Endodermal cell (in vitro differentiated cells): ENCODE measurements at regions not wholly inside any gene's neighbourhood (a gene's known extent, or its start where the extent isn't known, plus 50 kb on each side); places are given as distances from the start of the nearest gene placed in this dataset.

Experiments used
- DNase-seq: peaks from one replicate; pipeline ENCODE4 v3.0.0-alpha.2; 2017
- H3K27ac ChIP-seq: 2 replicates; pipeline ENCODE4 v1.5.1; 2013; ENCODE audit warnings: mild to moderate bottlenecking, low read depth, low read length, moderate library complexity
- H3K27me3 ChIP-seq: 2 replicates; pipeline ENCODE4 v1.6.1; 2013; ENCODE audit warnings: mild to moderate bottlenecking, low read length, moderate library complexity; ENCODE audit not compliant: insufficient read depth, control insufficient read depth, poor library complexity, severe bottlenecking
- H3K36me3 ChIP-seq: 2 replicates; pipeline ENCODE4 v1.7.0; 2013; ENCODE audit warnings: mild to moderate bottlenecking, low read length, moderate library complexity; ENCODE audit not compliant: control insufficient read depth, insufficient read depth
- H3K4me1 ChIP-seq: one replicate; pipeline ENCODE4 v1.7.0; 2013; ENCODE audit warnings: low read length; ENCODE audit not compliant: control insufficient read depth, insufficient read depth
- H3K4me3 ChIP-seq: 2 replicates; pipeline ENCODE4 v1.5.1; 2013; ENCODE audit warnings: mild to moderate bottlenecking, low read length, moderate library complexity
- H3K9ac ChIP-seq: 2 replicates; pipeline ENCODE4 v1.6.1; 2013; ENCODE audit warnings: mild to moderate bottlenecking, low read length, moderate library complexity; ENCODE audit not compliant: poor library complexity, severe bottlenecking; ENCODE audit errors: extremely low read depth
- H3K9me3 ChIP-seq: 2 replicates; pipeline ENCODE4 v1.6.1; 2013; ENCODE audit warnings: mild to moderate bottlenecking, low read length, moderate library complexity; ENCODE audit not compliant: control insufficient read depth
- H3K27ac Mint-ChIP-seq: 2 replicates; pipeline ENCODE4 v1.8.0; 2020; ENCODE audit warnings: mixed read lengths
- H3K27me3 Mint-ChIP-seq: 2 replicates; pipeline ENCODE4 v1.8.0; 2021; ENCODE audit warnings: mild to moderate bottlenecking, mixed read lengths; ENCODE audit not compliant: insufficient read depth
- H3K36me3 Mint-ChIP-seq: 2 replicates; pipeline ENCODE4 v1.8.0; 2020; ENCODE audit warnings: low read depth, mixed read lengths
- H3K4me1 Mint-ChIP-seq: 2 replicates; pipeline ENCODE4 v1.8.0; 2020; ENCODE audit warnings: mixed read lengths
- H3K4me3 Mint-ChIP-seq: 2 replicates; pipeline ENCODE4 v1.8.0; 2020; ENCODE audit warnings: mild to moderate bottlenecking, moderate library complexity, mixed read lengths
- H3K9me3 Mint-ChIP-seq: 2 replicates; pipeline ENCODE4 v1.8.0; 2020; ENCODE audit warnings: mild to moderate bottlenecking, mixed read lengths
- WGBS, 2 experiments: methylation state at CpG; one replicate each; pipeline versions ENCODE4 v1.1.5 to v1.1.7; 2013; ENCODE audit warnings: missing lambda C conversion rate in 2 of 2, mixed read lengths in 1 of 2; ENCODE audit not compliant: insufficient coverage in 1 of 2, insufficient read length in 1 of 2; 5-methylcytosine and 5-hydroxymethylcytosine counted together
- TF ChIP-seq, protein P1 (sequence below): fragments of 200-600 bp; sonication (generic); conservative IDR thresholded peaks from 2 replicates; pipeline ENCODE4 v1.5.0; 2021; ENCODE audit warnings: antibody characterized with exemption, mild to moderate bottlenecking

DNA sequence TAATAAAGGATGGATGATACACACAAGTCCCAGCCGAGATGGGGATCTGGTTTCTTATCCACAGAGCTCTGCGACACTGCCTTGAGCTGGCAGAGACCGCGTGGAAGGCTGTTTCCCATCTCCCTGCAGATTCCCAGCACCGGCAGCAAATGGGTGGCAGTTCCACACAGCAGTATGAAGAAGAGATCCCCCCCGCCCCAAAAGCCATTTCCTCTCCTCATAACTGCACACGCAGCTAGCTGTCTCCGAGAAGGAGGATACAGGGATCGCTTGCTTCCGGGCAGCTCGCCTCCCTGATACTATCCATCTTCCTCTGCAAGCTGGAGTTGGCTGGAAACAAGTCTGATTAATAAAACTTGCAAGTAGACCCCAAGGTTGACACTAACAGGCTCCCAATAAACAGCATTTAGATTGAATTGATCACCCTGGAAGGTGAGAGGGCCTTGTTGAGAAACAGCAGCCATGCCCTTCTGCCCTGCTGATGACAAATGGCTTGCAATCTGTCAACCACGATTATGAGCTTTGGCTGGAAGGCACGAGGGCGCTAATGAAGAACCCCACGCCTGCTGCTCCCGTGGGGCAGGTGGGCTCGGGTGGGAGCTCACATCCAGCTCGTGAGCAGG, 642.3 kb downstream of the AJAP1 start:
- H3K36me3 Mint-ChIP-seq, result no peaks in the 10 kb centered on the region
- Histone ChIP-seq H3K9me3 (no peaks in the 10 kb centered on the region), H3K4me3 (no peak overlapping the region), H3K9ac (no peak overlapping the region), H3K4me1 (no peaks in the 10 kb centered on the region), H3K27me3 (no peaks in the 10 kb centered on the region), H3K36me3 (no peaks in the 10 kb centered on the region), H3K27ac (peak overlapping the region; percentile 19)
- H3K27me3 Mint-ChIP-seq, result peaks cover 7% of the 10 kb centered on the region
- peaks cover 4% of the 10 kb centered on the region for H3K4me1 Mint-ChIP-seq
- no peak for DNase-seq
- H3K9me3 Mint-ChIP-seq, result no peaks in the 10 kb centered on the region
- TF ChIP-seq, protein P1, sequence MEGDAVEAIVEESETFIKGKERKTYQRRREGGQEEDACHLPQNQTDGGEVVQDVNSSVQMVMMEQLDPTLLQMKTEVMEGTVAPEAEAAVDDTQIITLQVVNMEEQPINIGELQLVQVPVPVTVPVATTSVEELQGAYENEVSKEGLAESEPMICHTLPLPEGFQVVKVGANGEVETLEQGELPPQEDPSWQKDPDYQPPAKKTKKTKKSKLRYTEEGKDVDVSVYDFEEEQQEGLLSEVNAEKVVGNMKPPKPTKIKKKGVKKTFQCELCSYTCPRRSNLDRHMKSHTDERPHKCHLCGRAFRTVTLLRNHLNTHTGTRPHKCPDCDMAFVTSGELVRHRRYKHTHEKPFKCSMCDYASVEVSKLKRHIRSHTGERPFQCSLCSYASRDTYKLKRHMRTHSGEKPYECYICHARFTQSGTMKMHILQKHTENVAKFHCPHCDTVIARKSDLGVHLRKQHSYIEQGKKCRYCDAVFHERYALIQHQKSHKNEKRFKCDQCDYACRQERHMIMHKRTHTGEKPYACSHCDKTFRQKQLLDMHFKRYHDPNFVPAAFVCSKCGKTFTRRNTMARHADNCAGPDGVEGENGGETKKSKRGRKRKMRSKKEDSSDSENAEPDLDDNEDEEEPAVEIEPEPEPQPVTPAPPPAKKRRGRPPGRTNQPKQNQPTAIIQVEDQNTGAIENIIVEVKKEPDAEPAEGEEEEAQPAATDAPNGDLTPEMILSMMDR, result no peak
- WGBS, 2 experiments, result 82 to 92% methylated on average over 14 to 18 of the region's 18 CpGs
- H3K27ac Mint-ChIP-seq, result no peak overlapping the region
- H3K4me3 Mint-ChIP-seq, result no peak overlapping the region

DNA sequence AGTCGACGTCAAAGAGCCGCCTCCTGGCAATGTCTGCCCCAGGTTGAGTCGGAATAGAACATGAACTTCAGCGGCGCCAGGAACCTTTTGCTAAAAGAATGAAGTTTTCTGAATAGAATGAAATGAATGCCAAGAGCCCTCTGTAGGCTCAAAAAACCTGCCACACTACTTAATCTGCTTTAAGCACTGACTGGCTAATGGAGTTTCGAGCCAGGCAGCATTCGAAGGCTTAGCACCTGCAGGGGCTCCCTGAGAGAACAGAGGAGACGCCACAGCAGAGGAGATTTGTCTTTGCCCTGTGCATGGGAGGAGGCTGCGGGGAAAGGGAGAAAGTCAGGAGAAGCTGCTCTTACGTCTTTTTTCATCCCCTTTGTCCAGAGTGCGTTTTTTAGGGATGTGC, 641.7 kb downstream of the AJAP1 start:
- H3K9me3 Mint-ChIP-seq, result no peaks in the 10 kb centered on the region
- H3K27ac ChIP-seq, result no peak overlapping the region
- H3K36me3 ChIP-seq, result no peaks in the 10 kb centered on the region
- TF ChIP-seq, protein P1, result no peak
- H3K4me3 ChIP-seq, result no peak overlapping the region
- peaks cover 5% of the 10 kb centered on the region for H3K27me3 Mint-ChIP-seq
- H3K9me3 ChIP-seq, result no peaks in the 10 kb centered on the region
- no peaks in the 10 kb centered on the region for H3K27me3 ChIP-seq
- H3K9ac ChIP-seq, result no peak overlapping the region
- H3K36me3 Mint-ChIP-seq, result no peaks in the 10 kb centered on the region
- H3K27ac Mint-ChIP-seq, result no peak overlapping the region
- H3K4me1 ChIP-seq, result no peaks in the 10 kb centered on the region
- DNase-seq, result no peak
- peaks cover 4% of the 10 kb centered on the region for H3K4me1 Mint-ChIP-seq
- 87 to 94% methylated on average over 7 to 12 of the region's 12 CpGs for WGBS, 2 experiments
- no peak overlapping the region for H3K4me3 Mint-ChIP-seq

DNA sequence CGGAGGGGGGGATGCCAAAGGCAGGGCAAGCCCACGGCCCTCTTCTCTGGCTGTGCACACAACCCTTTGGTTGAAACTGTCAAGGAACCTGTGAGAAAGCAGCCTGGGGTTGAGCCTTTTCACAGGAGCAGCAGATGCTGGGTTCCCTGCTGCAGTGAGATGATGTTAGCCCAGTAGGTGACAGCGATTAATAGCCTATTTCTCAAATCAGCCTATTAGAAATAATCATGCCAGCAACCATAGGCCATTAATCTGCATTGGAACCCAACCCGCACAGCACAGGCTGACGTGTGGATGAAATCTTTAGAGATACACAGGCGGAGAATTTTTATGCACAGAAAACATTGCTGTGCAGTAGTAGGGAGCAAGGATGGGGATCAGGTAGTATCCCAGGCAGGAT, 637.5 kb downstream of the AJAP1 start:
- Histone ChIP-seq H3K36me3 (no peaks in the 10 kb centered on the region), H3K9ac (no peak overlapping the region), H3K27ac (no peak overlapping the region), H3K4me3 (no peak overlapping the region), H3K27me3 (no peaks in the 10 kb centered on the region), H3K9me3 (no peaks in the 10 kb centered on the region), H3K4me1 (no peaks in the 10 kb centered on the region)
- no peaks in the 10 kb centered on the region for H3K4me1 Mint-ChIP-seq
- no peak for DNase-seq
- H3K27ac Mint-ChIP-seq, result no peak overlapping the region
- no peaks in the 10 kb centered on the region for H3K9me3 Mint-ChIP-seq
- H3K4me3 Mint-ChIP-seq, result no peak overlapping the region
- H3K27me3 Mint-ChIP-seq, result peaks cover 5% of the 10 kb centered on the region
- TF ChIP-seq, protein P1, result no peak
- H3K36me3 Mint-ChIP-seq, result no peaks in the 10 kb centered on the region
- 72 to 73% methylated on average over 5 to 6 of the region's 6 CpGs for WGBS, 2 experiments
